ENCODE measurements at regions not wholly inside any gene's neighbourhood (a gene's known extent, or its start where the extent isn't known, plus 50 kb on each side); places are given as distances from the start of the nearest gene placed in this dataset.
"Not testable (repeated sequence)": the region's sequence is repeated elsewhere in the genome, so short reads cannot be mapped to it uniquely, and the experiment has no call there.

GRCh38 chr22:44566911-44567310 is 68.9 kb upstream of the RTL6 start:
- DNase-seq (ENCODE audit: extremely low read depth, low read depth): no peak

DNA sequence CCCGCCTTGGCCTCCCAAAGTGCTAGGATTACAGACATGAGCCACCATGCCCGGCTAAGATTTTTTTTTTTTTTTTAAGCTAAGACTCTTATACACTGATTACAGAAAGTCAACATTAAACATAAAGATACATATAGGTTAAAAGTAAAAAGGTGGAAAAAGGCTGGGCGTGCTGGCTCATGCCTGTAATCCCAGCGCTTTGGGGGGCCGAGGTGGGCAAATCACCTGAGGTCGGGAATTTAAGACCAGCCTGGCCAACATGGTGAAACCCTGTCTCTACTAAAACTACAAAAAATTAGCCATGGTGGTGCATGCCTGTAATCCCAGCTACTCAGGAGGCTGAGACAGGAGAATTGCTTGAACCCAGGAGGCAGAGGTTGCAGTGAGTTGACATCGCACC is 64.6 kb upstream of the RTL6 start:
- DNase-seq (ENCODE audit: extremely low read depth, low read depth): not testable (repeated sequence)

DNA sequence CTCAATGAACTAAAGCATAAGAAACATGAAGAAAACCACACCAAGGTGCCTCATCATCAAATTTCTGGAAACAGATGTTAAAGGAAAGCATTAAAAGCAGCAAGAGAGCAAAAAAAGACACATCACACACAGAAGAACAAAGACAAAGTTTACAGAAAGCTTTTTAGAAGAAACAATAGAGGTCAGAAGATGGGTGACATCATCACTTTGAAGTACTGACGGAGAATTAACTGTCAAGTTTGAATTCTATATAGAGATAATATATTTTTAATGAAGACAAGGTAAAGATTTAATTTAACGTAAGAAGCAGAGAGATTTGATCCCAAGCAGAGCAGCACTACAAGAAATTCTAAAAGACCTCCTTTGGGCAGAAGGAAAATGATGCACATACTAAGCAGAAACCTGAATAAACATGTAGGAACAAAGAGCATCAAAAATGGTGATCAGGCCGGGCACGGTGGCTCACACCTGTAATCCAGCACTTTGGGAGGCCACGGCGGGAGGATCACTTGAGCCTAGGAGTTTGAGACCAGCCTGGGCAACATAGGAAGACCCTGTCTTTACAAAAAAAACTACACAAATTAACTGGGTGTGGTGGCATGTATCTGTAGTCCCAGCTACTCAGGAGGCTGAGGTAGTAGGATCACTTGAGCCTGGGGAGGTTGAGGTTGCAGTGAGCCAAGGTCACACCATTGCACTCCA is 63.3 kb upstream of the RTL6 start:
- no peak for DNase-seq (ENCODE audit: extremely low read depth, low read depth)

- not testable (repeated sequence) for DNase-seq (ENCODE audit: extremely low read depth, low read depth)
Measured at GRCh38 chr22:44558671-44559070, 60.6 kb upstream of the RTL6 start.

- not testable (repeated sequence) for DNase-seq (ENCODE audit: extremely low read depth, low read depth)
Measured at GRCh38 chr22:44557872-44558271, 59.8 kb upstream of the RTL6 start.

DNA sequence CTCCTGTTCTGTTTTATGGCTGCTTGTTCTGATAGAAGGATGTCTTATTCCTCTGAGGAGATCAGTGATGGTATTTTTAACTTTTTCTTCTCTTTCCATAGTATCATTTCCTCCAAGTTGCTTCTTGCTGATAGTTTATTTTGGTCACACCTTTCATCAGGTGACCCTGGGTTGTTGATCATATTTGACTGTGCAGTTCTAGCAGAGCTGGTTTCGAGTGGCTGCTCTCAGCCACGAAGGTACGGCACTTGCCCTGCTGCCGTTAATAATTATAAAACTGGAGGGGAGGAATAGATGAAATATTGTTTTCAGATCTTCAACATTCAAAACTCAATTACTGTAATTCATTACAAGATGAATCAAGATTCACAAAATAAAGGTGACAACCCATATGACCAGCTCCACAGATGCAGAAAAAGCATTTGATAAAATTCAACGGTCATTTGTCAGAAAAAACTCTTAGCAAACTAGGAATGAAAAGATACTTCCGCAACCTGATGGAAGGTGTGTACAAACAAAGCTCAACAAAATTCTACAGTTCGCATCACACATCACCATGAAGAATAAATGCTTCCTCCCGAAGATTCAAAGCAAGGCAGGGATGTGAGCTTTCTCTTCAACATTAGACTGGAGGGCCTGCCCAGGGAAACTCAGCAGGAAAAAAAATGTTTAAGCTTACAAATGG is 59.2 kb upstream of the RTL6 start:
- DNase-seq (ENCODE audit: extremely low read depth, low read depth): no peak

DNA sequence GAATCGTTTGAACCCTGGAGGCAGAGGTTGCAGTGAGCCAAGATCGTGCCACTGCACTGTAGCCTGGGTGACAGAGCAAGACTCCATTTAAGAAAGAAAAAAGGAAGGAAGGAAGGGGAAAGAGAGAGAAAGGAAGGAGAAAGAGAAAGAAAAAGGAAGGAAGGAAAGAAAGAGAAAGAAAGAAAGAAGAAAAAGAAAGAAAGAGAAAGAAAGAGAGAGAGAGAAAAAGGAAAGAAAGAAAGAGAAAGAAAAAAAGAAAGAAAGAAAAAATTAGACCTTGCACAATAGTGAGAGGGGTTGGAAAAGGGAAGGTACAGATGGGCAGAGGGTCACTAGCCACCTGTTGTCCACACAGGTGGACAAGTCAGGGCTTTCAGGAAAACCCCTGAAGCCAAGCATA is 57.6 kb upstream of the RTL6 start:
- no peak for DNase-seq (ENCODE audit: extremely low read depth, low read depth)

GRCh38 chr22:44555046-44555445 is 57.0 kb upstream of the RTL6 start:
- no peak for DNase-seq (ENCODE audit: extremely low read depth, low read depth)

GRCh38 chr22:44554411-44554810 is 56.4 kb upstream of the RTL6 start:
- no peak for DNase-seq (ENCODE audit: extremely low read depth, low read depth)

GRCh38 chr22:44550711-44551491 is 52.9 kb upstream of the RTL6 start:
- peak; percentile 71 for DNase-seq (ENCODE audit: extremely low read depth, low read depth)

DNA sequence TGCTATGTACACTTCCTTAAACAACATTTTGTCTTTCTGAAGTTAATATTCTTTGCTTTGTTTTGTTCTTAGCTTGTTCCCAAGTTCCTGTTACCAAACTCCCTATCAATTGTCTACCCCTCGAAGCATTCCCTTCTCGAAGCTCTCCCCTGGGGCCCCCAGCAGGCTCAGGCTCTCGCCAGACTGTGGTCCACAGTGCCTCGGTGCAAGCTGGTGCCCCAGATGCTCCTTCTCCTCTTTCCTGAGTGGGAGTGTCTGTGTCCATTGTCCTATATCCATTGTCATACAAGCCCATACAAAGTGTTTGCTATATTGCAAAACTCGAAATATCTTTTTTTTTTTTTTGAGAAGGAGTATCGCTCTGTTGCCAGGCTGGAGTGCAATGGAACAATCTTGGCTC is 51.7 kb upstream of the RTL6 start:
- no peak for DNase-seq (ENCODE audit: extremely low read depth, low read depth)

DNA sequence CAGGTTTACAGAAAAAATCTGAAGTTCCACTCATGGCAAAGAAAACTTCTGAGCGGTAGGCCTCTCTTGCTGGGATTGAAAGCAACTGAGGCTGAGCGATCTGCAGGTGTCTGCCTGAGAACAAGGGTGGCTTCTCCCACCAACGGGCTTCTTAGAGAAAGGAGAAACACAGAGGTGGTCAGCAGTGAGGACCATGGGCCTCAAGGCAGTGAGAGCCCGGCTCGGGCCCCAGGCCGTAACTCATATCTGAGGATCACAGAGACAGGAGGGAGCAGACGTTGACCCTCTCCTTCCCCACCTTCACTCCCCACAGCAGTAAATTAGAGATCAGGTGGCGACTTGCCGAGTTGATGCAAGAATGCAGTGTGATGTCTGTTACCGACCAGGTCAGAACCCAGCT is 50.9 kb upstream of the RTL6 start:
- no peak for DNase-seq (ENCODE audit: extremely low read depth, low read depth)

Measured in NCI-H460 (cell line).